Stimulated activated naive CD4-positive, alpha-beta T cell treated with Interleukin-2 at 50 U/mL for 16 hours (primary cell): ENCODE measurements at regions not wholly inside any gene's neighbourhood (a gene's known extent, or its start where the extent isn't known, plus 50 kb on each side); places are given as distances from the start of the nearest gene placed in this dataset.
"Not testable (repeated sequence)": the region's sequence is repeated elsewhere in the genome, so short reads cannot be mapped to it uniquely, and the experiment has no call there.

Experiments
- DNase-seq: peaks from one replicate; lab custom pipeline; 2025; lab: John Stamatoyannopoulos, UW

DNA sequence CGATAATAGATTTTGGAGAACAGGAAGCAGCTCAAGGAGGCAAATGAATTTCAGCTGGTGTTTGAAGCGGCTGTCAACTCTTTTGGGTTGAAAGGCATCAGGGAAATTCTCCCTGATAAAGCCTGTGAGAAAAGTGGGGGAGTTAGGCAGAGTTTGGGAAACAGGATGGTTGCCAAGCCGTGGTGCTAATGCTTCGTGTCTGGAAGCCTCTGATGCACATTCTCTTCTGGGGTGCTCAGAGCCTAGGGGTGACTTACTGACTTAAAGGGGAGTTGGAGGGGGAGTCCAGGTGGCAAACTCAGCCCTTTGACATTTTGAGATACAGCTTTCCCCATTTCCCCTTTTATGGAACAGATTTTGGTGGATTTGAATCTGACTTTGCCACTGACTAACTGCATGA, 202.5 kb upstream of the CLINT1 start:
- no peak for DNase-seq

DNA sequence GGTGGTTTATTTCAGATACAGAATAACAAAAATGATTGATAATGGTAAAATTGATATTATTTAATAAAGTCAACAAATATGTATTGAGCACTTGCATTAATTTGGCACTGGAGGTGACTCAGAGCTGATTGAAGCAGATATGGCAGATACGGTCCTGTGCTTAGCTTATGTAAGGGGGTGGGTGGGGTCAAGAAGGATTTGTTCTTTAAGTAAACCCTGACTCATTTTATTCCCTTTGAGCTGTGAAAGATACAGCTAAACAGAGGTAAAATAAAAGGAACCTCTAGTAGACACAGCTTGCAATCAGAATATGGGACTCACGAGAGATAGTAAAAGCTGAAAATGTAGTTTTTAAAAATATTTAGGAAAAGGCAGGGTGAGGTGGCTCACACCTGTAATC, 201.3 kb upstream of the CLINT1 start:
- no peak for DNase-seq

DNA sequence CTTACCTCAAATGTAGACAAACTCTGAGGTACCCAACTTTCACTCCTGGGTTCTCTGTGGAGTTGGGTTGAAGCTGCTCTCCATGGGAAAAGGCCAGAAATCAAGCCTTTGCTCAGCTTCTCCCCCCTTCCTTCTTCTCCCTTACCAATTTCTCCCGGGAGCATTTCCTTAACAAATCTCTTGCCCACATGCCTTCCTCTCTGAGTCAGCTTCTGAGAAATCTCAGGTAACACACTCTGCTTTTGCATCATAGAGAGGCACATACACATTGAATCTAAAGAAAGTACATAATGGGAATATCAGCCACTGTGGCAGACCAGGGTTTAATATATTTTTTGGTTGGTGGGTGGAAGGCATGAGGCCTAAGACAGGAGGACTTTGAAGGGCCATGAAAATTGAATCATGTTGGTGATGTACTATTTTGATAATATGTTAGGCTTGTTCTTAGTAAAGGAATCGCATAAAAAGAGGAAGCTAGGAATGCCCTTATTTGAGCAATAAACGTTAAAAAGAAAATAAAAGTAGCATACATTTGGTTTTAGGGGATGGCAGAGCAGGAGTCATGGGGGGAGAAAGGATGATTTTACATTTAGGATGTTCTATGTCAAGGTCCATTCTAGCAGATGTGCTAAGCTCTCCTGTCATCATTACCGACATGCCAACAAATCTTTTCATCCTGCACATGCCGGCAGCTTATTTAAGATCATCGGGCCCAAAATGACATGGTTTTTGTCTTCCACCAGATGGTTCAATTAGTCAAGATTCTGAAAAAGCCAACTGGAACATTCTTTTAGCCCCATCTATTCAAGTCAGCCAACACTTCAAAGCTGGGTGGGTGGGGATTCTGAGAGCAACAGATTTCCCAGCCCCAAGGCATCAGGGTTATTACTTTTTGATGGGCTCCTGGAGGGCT, 199.5 kb upstream of the CLINT1 start:
- DNase-seq: no peak

DNA sequence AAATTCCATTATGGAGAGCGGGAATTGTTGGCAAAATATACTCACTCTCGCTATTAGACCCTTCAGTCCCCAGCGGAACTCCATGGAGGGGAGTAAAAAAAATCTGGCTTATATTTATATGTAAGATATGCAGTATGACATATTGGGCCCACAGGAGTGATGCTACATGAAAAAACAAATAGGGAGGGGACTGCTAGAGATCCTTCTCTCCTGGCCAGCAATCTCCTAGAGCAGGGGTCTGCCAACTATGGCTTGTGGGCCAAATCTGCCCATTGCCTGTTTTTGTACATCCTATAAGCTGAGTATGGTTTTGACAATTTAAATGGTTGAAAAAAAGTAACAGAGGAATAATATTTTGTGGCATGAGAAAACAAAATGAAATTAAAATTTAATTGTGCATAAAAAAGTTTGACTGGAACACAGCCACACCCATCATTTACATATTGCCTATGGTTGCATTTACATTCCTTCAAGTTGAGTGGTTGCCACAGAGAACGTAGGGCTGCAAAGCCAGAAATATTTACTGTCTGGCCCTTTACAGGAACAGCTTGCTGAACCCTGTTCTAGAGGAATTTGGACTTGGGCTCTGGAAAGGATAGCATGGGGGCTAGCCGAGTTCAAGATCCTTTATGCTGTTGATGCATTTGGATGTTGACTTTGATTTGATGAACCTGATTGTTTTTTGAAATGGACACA, 197.3 kb upstream of the CLINT1 start:
- no peak for DNase-seq

GRCh38 chr5:158055111-158055501, 196.2 kb upstream of the CLINT1 start:
- no peak for DNase-seq

DNA sequence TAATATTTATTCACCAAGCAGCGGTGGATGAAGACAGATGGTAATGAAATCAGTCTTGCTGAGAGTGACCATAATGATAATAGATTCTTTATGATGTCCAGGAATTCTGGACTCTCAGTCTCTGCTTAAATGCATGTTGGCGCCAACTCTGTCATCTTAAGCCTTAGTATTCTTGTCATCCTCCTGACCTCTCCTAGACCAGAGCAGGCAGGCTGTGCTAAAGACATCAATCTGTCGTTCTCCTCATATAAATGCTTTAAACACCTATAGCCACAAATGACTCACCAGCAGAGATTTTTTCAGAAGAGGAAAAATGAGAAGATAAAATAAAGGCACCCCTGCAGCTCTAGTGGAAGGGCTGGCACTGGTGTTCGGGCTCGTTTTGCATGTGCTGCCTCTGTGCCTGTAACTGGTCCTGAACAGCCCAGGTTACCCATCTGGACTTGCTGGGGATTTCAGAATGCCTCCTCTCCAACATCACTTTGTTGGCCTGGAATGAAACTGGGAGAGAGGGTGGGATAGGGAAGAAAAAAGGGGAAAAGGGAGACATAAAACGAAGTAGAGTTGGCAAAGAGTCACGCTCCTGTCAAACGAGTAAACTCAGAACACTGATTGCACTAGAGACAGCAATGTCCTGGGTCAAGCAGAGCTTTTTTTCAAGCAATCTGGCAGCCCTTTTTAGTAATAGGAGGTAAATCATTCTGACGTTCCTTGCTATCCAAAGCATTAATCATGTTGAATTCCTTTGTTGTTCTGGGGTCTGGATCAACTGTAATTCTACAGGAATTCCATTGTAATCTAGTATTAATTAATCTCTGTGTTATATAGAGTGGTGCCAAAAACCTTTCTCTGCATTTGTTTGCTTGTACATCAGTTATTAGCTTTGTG, 195.5 kb upstream of the CLINT1 start:
- no peak for DNase-seq

- no peak for DNase-seq
Observed at GRCh38 chr5:158051036-158051435, 192.1 kb upstream of the CLINT1 start.

DNA sequence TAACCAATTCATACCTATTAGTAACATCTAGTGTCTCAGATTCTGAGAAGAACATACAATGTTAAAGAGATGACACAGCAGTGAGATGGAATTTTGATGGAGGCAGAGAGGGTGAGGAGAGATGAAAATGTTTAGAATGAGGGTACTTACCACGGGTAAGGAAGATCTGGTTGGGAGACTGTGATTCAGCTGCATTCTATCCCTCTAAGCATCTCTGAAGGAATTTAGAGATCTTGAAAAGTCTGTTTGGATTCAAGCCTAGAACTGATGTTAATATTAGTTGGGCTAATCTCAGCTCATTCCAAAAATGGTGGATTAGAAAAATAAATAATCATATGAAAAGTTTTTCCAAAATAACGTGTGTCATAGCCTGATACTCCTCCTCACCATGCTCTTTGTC, 191.5 kb upstream of the CLINT1 start:
- DNase-seq: no peak

DNA sequence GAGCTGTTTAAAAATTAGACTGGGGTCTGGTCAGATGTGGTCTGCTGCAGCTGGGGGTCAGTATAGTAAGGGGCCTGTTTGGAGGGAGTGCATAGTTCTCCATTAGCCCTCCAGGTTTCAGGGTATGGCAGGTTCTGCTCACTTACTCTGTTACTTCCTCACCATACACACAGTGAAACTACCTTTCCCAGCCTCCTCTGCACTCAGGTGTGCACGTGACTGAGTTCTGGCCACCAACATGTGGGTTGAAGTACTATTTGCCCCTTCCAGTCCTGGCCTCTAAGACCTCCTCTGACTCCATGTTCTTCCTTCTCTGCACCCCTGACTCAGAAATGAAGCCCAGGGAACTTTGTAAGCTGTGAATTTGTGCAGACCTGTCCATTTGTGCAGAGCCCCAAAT, 190.5 kb upstream of the CLINT1 start:
- no peak for DNase-seq

GRCh38 chr5:158045696-158046095, 186.8 kb upstream of the CLINT1 start:
- DNase-seq: no peak

- DNase-seq: no peak
Observed at GRCh38 chr5:158039911-158040347, 181.0 kb upstream of the CLINT1 start.

- DNase-seq: no peak
Observed at GRCh38 chr5:158039441-158039840, 180.5 kb upstream of the CLINT1 start.

DNA sequence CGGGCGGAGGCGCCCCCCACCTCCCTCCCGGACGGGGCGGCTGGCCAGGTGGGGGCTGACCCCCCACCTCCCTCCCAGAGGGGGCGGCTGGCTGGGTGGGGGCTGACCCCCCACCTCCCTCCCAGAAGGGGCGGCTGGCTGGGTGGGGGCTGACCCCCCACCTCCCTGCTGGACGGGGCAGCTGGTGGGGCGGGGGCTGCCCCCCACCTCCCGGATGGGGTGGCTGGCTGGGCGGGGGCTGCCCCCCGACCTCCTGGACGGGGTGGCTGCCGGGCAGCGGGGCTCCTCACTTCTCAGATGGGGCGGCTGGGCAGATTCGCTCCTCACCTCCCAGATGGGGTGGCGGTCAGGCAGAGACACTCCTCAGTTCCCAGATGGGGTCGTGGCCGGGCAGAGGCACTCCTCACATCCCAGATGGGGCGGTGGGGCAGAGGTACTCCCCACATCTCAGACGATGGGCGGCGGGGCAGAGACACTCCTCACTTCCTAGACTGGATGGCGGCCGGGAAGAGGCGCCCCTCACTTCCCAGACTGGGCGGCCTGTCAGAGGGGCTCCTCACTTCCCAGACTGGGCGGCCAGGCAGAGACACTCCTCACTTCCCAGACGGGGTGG, 178.1 kb upstream of the CLINT1 start:
- not testable (repeated sequence) for DNase-seq

DNA sequence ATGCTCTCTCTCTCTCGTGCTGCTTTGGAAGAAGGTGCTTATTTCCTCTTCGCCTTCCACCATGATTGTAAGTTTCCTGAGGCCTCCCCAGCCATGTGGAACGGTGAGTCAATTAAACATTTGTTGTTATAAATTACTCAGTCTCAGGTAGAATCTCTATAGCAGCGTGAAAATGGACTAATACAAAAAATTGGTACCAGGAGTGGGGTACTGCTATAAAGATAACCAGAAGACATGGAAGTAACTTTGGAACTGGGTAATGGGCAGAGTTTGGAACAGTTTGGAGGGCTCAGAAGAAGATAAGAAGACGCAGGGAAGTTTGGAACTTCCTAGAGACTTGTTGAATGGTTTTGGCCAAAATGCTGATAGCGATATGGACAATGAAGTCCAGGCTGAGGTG, 175.6 kb upstream of the CLINT1 start:
- not testable (repeated sequence) for DNase-seq

- no peak for DNase-seq
Observed at GRCh38 chr5:158033724-158034123, 174.8 kb upstream of the CLINT1 start.

DNA sequence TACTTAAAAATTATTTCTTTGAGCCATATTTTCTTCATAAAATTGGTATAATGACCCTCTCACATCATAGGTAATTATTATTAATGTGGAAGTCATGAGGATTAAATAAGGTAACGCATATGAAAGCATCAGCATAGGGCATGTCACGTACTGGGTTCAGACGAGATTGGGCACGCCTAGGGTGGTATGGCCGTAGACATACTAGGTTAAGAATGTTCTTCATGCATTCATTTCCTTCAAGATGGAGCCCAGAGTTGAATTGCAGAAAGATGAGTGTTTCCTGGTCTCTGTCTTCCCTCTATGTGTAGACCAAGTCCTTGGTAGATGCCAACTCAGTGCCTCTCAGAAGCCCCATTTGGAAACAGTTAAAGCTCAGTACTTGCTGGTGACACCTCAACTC, 174.1 kb upstream of the CLINT1 start:
- DNase-seq: no peak

GRCh38 chr5:158032246-158032645, 173.3 kb upstream of the CLINT1 start:
- DNase-seq: no peak

- DNase-seq: no peak
Observed at GRCh38 chr5:158027806-158028775, 169.1 kb upstream of the CLINT1 start.

GRCh38 chr5:158026304-158027031, 167.5 kb upstream of the CLINT1 start:
- DNase-seq: no peak

DNA sequence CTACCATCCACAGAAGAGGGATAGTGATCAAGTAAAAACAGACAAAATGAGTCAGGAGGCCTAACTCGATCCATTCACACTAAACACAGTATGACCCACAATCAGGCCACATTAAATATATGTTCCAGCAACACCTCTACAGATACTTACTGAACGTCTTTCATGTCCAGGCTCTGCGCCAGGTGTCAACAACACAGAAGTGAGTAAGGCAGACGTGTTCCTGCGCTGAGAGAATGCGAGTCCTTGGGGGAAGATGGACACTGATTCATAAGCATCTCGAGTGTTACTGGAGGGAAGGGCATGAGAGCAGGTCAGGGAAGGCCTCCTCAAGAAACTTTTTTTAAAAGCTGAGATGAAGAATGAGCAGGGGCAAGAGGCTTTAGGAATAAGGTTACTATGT, 164.3 kb upstream of the CLINT1 start:
- no peak for DNase-seq
